Testis (tissue), 2 donors: ENCODE measurements at regions not wholly inside any gene's neighbourhood (a gene's known extent, or its start where the extent isn't known, plus 50 kb on each side); places are given as distances from the start of the nearest gene placed in this dataset.

Source experiments
- DNase-seq: peaks from one replicate; pipeline ENCODE4 v3.0.0-alpha.2; 2019
- H3K27ac ChIP-seq, 2 donors: fragments of 200-600 bp; sonication (generic); one replicate each; pipeline ENCODE4 v1.5.1; 2019
- H3K27me3 ChIP-seq: fragments of 200-600 bp; sonication (generic); one replicate; pipeline ENCODE4 v1.5.1; 2019
- H3K36me3 ChIP-seq: fragments of 200-600 bp; sonication (generic); one replicate; pipeline ENCODE4 v1.5.1; 2017; ENCODE audit warnings: low read depth; ENCODE audit errors: missing control alignments
- H3K4me1 ChIP-seq: fragments of 200-600 bp; sonication (generic); one replicate; pipeline ENCODE4 v1.5.1; 2019
- H3K4me3 ChIP-seq, 2 donors: fragments of 200-600 bp; sonication (generic); one replicate each; pipeline ENCODE4 v1.5.1; 2017 to 2019
- H3K9me3 ChIP-seq: fragments of 200-600 bp; sonication (generic); one replicate; pipeline ENCODE4 v1.5.1; 2017
- POLR2A ChIP-seq: fragments of 450-650 bp; IDR thresholded peaks from one replicate; pipeline ENCODE4 v1.6.1; 2017; ENCODE audit warnings: antibody characterized with exemption, mild to moderate bottlenecking, moderate library complexity
- WGBS, 2 donors: methylation state at CpG; one replicate each; pipeline ENCODE4 v1.1.5; 2018; 5-methylcytosine and 5-hydroxymethylcytosine counted together
- intact Hi-C: fragments of 100-400 bp; cut with DNase I; formaldehyde crosslinking; loops from one replicate; pipeline ENCODE4 v1.15.1; 2023; ENCODE audit warnings: low total_unique reads
- TF ChIP-seq, protein P1 (sequence below), 3 experiments: fragments of 450-650 bp in 2 of 3; fragments of 200-600 bp in 1 of 3; sonication (generic) in 1 of 3; IDR thresholded peaks; one replicate each; pipeline ENCODE4 v1.5.1; 2016 to 2019; ENCODE audit warnings: antibody characterized with exemption in 3 of 3, mild to moderate bottlenecking in 2 of 3, moderate library complexity in 1 of 3

DNA sequence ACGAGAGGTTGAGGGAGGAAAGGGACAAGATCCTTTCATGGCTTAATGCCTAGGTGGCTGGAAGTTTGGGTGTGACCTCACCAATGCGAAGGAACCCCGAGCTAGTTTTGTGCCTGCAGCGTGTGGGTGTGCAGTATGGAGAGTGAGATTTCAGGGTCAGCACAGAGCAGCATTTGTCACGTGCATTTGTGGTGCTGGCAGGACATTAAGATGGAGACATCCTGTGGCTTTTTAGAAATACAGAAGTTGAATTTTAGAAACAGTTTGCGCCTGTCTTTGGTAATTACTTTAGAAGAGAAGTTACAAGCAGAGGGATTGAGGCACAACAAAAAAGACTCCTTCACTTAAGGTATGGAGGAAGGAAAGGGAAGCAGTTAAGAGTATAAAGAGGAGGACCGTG lies 258.2 kb upstream of the THUMPD2 start:
- TF ChIP-seq POLR2A = no peak
- TF ChIP-seq, protein P1, sequence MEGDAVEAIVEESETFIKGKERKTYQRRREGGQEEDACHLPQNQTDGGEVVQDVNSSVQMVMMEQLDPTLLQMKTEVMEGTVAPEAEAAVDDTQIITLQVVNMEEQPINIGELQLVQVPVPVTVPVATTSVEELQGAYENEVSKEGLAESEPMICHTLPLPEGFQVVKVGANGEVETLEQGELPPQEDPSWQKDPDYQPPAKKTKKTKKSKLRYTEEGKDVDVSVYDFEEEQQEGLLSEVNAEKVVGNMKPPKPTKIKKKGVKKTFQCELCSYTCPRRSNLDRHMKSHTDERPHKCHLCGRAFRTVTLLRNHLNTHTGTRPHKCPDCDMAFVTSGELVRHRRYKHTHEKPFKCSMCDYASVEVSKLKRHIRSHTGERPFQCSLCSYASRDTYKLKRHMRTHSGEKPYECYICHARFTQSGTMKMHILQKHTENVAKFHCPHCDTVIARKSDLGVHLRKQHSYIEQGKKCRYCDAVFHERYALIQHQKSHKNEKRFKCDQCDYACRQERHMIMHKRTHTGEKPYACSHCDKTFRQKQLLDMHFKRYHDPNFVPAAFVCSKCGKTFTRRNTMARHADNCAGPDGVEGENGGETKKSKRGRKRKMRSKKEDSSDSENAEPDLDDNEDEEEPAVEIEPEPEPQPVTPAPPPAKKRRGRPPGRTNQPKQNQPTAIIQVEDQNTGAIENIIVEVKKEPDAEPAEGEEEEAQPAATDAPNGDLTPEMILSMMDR (IDR thresholded peaks at IDR 0.05) = no peak
- 48 to 62% methylated on average over 7 of the region's 7 CpGs for WGBS, 2 donors
- Histone ChIP-seq H3K27ac (no peak overlapping the region), H3K27me3 (no peaks in the 10 kb centered on the region), H3K4me3 (no peak overlapping the region), H3K4me1 (no peaks in the 10 kb centered on the region), H3K9me3 (no peaks in the 10 kb centered on the region), H3K36me3 (no peaks in the 10 kb centered on the region)
- no peak for DNase-seq
- intact Hi-C loops = no loop called here

DNA sequence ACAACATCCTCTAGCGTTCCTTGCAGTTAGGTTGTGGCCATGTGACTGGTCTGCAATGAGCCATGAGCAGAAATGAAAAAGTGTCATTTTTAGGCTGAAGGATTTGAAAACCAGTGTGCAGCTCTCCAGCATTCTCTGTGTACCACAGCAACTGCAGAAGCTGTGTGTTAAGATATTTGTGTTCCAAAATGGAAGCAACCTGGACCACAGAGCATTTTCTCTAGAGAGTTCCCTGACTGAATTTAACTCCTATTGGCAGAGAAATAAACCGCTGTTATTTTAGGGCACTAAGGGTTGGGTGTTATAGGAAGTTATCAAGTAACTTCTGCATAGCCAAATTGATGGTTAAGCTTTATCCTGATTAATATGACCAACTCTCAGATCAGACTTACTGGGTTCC lies 257.2 kb upstream of the THUMPD2 start:
- Histone ChIP-seq H3K27me3 (no peaks in the 10 kb centered on the region), H3K36me3 (no peaks in the 10 kb centered on the region), H3K27ac (no peak overlapping the region), H3K9me3 (no peaks in the 10 kb centered on the region), H3K4me3 (no peak overlapping the region), H3K4me1 (no peaks in the 10 kb centered on the region)
- no peak for DNase-seq
- intact Hi-C loops = no loop called here
- WGBS, 2 donors = 81% methylated on average over 2 of the region's 2 CpGs
- no peak for TF ChIP-seq POLR2A
- TF ChIP-seq, protein P1 (IDR thresholded peaks at IDR 0.05) = no peak

DNA sequence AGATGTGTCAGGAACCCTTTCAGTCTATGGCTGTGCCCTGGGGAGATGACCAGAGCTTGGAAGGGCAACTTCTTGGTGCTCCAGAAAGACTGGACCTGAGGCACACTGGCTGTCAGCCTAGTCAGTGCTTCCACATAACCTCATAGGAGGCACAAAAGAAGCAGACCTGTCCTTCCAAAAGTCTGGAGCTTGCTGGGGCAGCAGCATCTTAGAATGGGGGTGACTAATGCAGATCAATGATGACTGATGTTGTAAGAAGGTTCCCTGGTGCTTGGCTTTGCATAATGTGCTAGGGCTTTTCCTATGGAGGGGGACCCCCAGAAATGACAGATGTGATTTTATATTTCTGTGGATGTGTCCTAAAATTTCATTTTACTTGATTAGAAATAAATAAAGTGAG lies 255.7 kb upstream of the THUMPD2 start:
- Histone ChIP-seq H3K9me3 (no peaks in the 10 kb centered on the region), H3K36me3 (no peaks in the 10 kb centered on the region), H3K27me3 (no peaks in the 10 kb centered on the region), H3K27ac (no peak overlapping the region), H3K4me3 (no peak overlapping the region), H3K4me1 (no peaks in the 10 kb centered on the region)
- DNase-seq = no peak
- TF ChIP-seq, protein P1 (IDR thresholded peaks at IDR 0.05) = no peak
- TF ChIP-seq POLR2A = no peak
- intact Hi-C loops = no loop called here

DNA sequence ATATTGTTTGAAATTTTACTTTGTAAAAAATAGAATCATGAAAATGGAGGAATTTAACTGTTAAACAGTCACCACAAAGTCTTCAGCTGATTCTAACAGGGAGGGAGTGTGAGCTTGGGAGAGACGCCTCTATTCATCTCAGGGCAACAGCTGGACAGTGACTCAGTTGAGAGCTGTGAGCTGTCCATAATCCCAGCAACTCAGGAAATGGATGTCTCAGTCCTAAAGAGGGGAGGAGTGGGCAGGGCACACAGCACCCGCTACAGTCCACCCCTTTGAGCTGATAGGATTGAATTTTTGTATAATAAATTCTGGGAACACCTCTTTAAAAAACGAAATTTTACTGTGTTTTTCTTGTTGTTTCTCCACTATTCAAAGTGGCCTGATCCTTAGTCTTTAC lies 255.1 kb upstream of the THUMPD2 start:
- no peaks in the 10 kb centered on the region for H3K4me1 ChIP-seq
- no peak for TF ChIP-seq POLR2A
- TF ChIP-seq, protein P1 (IDR thresholded peaks at IDR 0.05) = no peak
- H3K36me3 ChIP-seq = no peaks in the 10 kb centered on the region
- 82 to 84% methylated on average over 3 of the region's 3 CpGs for WGBS, 2 donors
- intact Hi-C loops = no loop called here
- DNase-seq = no peak
- no peak overlapping the region for H3K4me3 ChIP-seq
- H3K27me3 ChIP-seq = no peaks in the 10 kb centered on the region
- no peaks in the 10 kb centered on the region for H3K9me3 ChIP-seq
- no peak overlapping the region for H3K27ac ChIP-seq

DNA sequence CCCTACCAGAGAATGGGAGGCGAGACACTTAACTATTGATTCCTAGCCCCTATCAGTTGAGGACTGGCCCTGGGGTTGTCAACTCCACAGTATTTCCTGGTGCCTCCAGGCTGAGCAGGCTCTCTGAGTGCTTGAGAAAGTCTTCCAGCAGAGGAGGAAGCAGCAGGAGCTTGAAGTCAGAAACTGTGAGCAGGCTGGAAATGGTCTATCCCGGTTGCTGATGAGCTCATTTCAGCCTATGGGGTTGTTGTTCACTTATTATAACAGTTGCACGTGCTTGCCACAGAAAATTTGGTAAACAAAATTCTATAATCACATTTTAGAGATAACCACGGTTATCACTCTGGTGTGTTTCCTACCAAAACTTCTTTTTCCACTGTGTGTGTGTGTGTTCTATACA lies 254.7 kb upstream of the THUMPD2 start:
- H3K4me3 ChIP-seq = no peak overlapping the region
- 89% methylated on average over 4 of the region's 4 CpGs for WGBS, 2 donors
- H3K4me1 ChIP-seq = no peaks in the 10 kb centered on the region
- DNase-seq = no peak
- intact Hi-C loops = no loop called here
- H3K27ac ChIP-seq = no peak overlapping the region
- H3K36me3 ChIP-seq = no peaks in the 10 kb centered on the region
- no peaks in the 10 kb centered on the region for H3K27me3 ChIP-seq
- H3K9me3 ChIP-seq = no peaks in the 10 kb centered on the region
- TF ChIP-seq, protein P1 (IDR thresholded peaks at IDR 0.05) = no peak
- TF ChIP-seq POLR2A = no peak
